OCI-LY7 (cell line): ENCODE measurements at regions not wholly inside any gene's neighbourhood (a gene's known extent, or its start where the extent isn't known, plus 50 kb on each side); places are given as distances from the start of the nearest gene placed in this dataset.

Experiments used
- BruUV-seq: library from RNA; stranded (reverse); fragments of 400-500 nt; replicated peaks from 2 replicates; lab custom pipeline; 2021; lab: Mats Ljungman, UMichigan
- CTCF ChIA-PET: fragments of 300-600 bp; sonication (Branson Sonifier 250); formaldehyde crosslinking; loops from one replicate; lab custom pipeline; 2022; ENCODE audit warnings: antibody characterized with exemption; ENCODE audit not compliant: unreplicated experiment; lab: Charles Lee
- POLR2A ChIA-PET: fragments of 300-600 bp; sonication (Branson Sonifier 250); formaldehyde crosslinking; loops from one replicate; lab custom pipeline; 2022; ENCODE audit warnings: antibody characterized with exemption; lab: Charles Lee
- DNase-seq: peaks from one replicate; pipeline ENCODE4 v3.0.0-alpha.2; 2015; ENCODE audit warnings: low spot score
- H2AFZ ChIP-seq: fragments of 200-600 bp; sonication (generic), shearing (Covaris generic); 2 replicates; pipeline ENCODE4 v1.6.1; 2014; ENCODE audit warnings: mild to moderate bottlenecking, antibody characterized with exemption, low read length, moderate library complexity
- H3K27ac ChIP-seq: fragments of 200-600 bp; sonication (generic); 2 replicates; pipeline ENCODE4 v1.5.1; 2014; ENCODE audit warnings: mixed run types, low read depth, mild to moderate bottlenecking, moderate library complexity, low read length, inconsistent platforms; ENCODE audit not compliant: poor library complexity, severe bottlenecking
- H3K36me3 ChIP-seq: fragments of 200-600 bp; sonication (generic); 2 replicates; pipeline ENCODE4 v1.6.1; 2014; ENCODE audit warnings: mild to moderate bottlenecking, antibody characterized with exemption, low read length, moderate library complexity, mixed read lengths; ENCODE audit not compliant: insufficient read depth
- H3K4me1 ChIP-seq: fragments of 200-600 bp; sonication (generic); 2 replicates; pipeline ENCODE4 v1.5.1; 2014; ENCODE audit warnings: mild to moderate bottlenecking, low read length; ENCODE audit not compliant: insufficient read depth, poor library complexity, severe bottlenecking
- H3K4me2 ChIP-seq: fragments of 200-600 bp; sonication (generic); 2 replicates; pipeline ENCODE4 v1.6.1; 2014; ENCODE audit warnings: mild to moderate bottlenecking, low read length
- H3K4me3 ChIP-seq: fragments of 200-600 bp; sonication (generic); 2 replicates; pipeline ENCODE4 v1.5.1; 2014; ENCODE audit warnings: mild to moderate bottlenecking, low read depth, low read length; ENCODE audit not compliant: poor library complexity, severe bottlenecking
- H3K79me2 ChIP-seq: fragments of 200-600 bp; sonication (generic); 2 replicates; pipeline ENCODE4 v1.6.1; 2016; ENCODE audit warnings: low read depth, mild to moderate bottlenecking, low read length, moderate library complexity, mixed read lengths; ENCODE audit not compliant: insufficient read depth
- H3K9me2 ChIP-seq: fragments of 200-600 bp; sonication (generic); 2 replicates; pipeline ENCODE4 v1.6.1; 2016; ENCODE audit warnings: mild to moderate bottlenecking, low read length, mixed read lengths; ENCODE audit not compliant: insufficient read depth
- H3K9me3 ChIP-seq: fragments of 200-600 bp; sonication (generic); 2 replicates; pipeline ENCODE4 v1.6.1; 2014; ENCODE audit warnings: mild to moderate bottlenecking, mixed run types, low read length, mixed read lengths
- H4K20me1 ChIP-seq: fragments of 200-600 bp; sonication (generic); 2 replicates; pipeline ENCODE4 v1.6.1; 2014; ENCODE audit warnings: mild to moderate bottlenecking, antibody characterized with exemption, low read length, moderate library complexity, mixed read lengths; ENCODE audit not compliant: insufficient read depth
- CTCF ChIP-seq: fragments of 200-600 bp; sonication (generic); conservative IDR thresholded peaks from 2 replicates; pipeline ENCODE4 v1.5.1; 2014; ENCODE audit warnings: mild to moderate bottlenecking, antibody characterized with exemption, low read length, moderate library complexity, mixed read lengths
- EZH2phosphoT487 ChIP-seq: fragments of 200-600 bp; sonication (generic); IDR thresholded peaks from 2 replicates; pipeline ENCODE4 v1.6.1; 2018; ENCODE audit warnings: low read depth, borderline replicate concordance, mild to moderate bottlenecking, mixed run types, antibody characterized with exemption, low read length, moderate library complexity, mixed read lengths
- intact Hi-C: fragments of 100-400 bp; cut with micrococcal nuclease; formaldehyde crosslinking; loops from one replicate; pipeline ENCODE4 v1.10.0; 2022; ENCODE audit not compliant: unreplicated experiment

GRCh38 chr3:117407317-117407716 lies 697.7 kb downstream of the TUSC7 start:
- Histone ChIP-seq H3K9me3 (no peaks in the 10 kb centered on the region), H4K20me1 (no peaks in the 10 kb centered on the region), H3K4me2 (no peak overlapping the region), H3K79me2 (no peaks in the 10 kb centered on the region), H2AFZ (no peak overlapping the region), H3K4me1 (no peaks in the 10 kb centered on the region), H3K36me3 (no peaks in the 10 kb centered on the region), H3K4me3 (no peak overlapping the region), H3K9me2 (no peaks in the 10 kb centered on the region), H3K27ac (no peak overlapping the region)
- ChIA-PET POLR2A (interaction anchor here (0.5 to 0.6 kb wide), 2 partner anchors 80 to 111 kb away, joined by 4 read pairs; no protein-coding TSS in a partner anchor), CTCF (no interaction called here)
- TF ChIP-seq CTCF (peak; percentile 59), EZH2phosphoT487 (no peak)
- BruUV-seq: no TSS peak
- DNase-seq: no peak
- intact Hi-C loops: no loop called here

GRCh38 chr3:117408811-117409210 lies 699.2 kb downstream of the TUSC7 start:
- ChIA-PET POLR2A (no interaction called here), CTCF (no interaction called here)
- no peaks in the 10 kb centered on the region for H3K9me2 ChIP-seq
- H3K79me2 ChIP-seq: no peaks in the 10 kb centered on the region
- H3K4me2 ChIP-seq: no peak overlapping the region
- H4K20me1 ChIP-seq: no peaks in the 10 kb centered on the region
- H3K36me3 ChIP-seq: no peaks in the 10 kb centered on the region
- intact Hi-C loops: no loop called here
- H3K4me1 ChIP-seq: no peaks in the 10 kb centered on the region
- H3K27ac ChIP-seq: no peak overlapping the region
- no TSS peak for BruUV-seq
- no peak overlapping the region for H2AFZ ChIP-seq
- H3K9me3 ChIP-seq: no peaks in the 10 kb centered on the region
- no peak for DNase-seq
- no peak for TF ChIP-seq CTCF
- H3K4me3 ChIP-seq: no peak overlapping the region

GRCh38 chr3:117409256-117409655 lies 699.7 kb downstream of the TUSC7 start:
- H3K9me3 ChIP-seq: no peaks in the 10 kb centered on the region
- no peak for DNase-seq
- CTCF ChIA-PET: no interaction called here
- POLR2A ChIA-PET: no interaction called here
- TF ChIP-seq CTCF (no peak), EZH2phosphoT487 (no peak)
- no peaks in the 10 kb centered on the region for H3K9me2 ChIP-seq
- no peak overlapping the region for H2AFZ ChIP-seq
- H3K27ac ChIP-seq: no peak overlapping the region
- intact Hi-C loops: no loop called here
- no peak overlapping the region for H3K4me2 ChIP-seq
- H3K4me3 ChIP-seq: no peak overlapping the region
- no peaks in the 10 kb centered on the region for H3K36me3 ChIP-seq
- no peaks in the 10 kb centered on the region for H3K79me2 ChIP-seq
- BruUV-seq: no TSS peak
- no peaks in the 10 kb centered on the region for H4K20me1 ChIP-seq
- H3K4me1 ChIP-seq: no peaks in the 10 kb centered on the region
